Panc1 (cell line): ENCODE measurements at regions not wholly inside any gene's neighbourhood (a gene's known extent, or its start where the extent isn't known, plus 50 kb on each side); places are given as distances from the start of the nearest gene placed in this dataset.

Source experiments
- ATAC-seq: fragments of 200-7000 bp; cut with Tn5 transposase; 2 replicates; pipeline ENCODE4 v1.9.1; 2020; ENCODE audit warnings: mild to moderate bottlenecking, moderate library complexity
- BruUV-seq: library from RNA; stranded (reverse); fragments of 400-500 nt; replicated peaks from 2 replicates; lab custom pipeline; 2021; lab: Mats Ljungman, UMichigan
- CTCF ChIA-PET: fragments of 300-600 bp; sonication (Branson Sonifier 250); formaldehyde crosslinking; loops from one replicate; lab custom pipeline; 2022; ENCODE audit warnings: antibody characterized with exemption; lab: Charles Lee
- POLR2A ChIA-PET: fragments of 300-600 bp; sonication (Branson Sonifier 250); formaldehyde crosslinking; loops from one replicate; lab custom pipeline; 2022; ENCODE audit warnings: antibody characterized with exemption; lab: Charles Lee
- DNase-seq: peaks from one replicate; pipeline ENCODE4 v3.0.0-alpha.2; 2010; ENCODE audit warnings: low read depth, low spot score
- H3K27ac ChIP-seq: 2 replicates; pipeline ENCODE4 v1.5.1; 2011; ENCODE audit warnings: mild to moderate bottlenecking, low read length, inconsistent platforms
- H3K27me3 ChIP-seq: fragments of 200-500 bp; sonication (Bioruptor generic); 2 replicates; pipeline ENCODE4 v1.6.0; 2014; ENCODE audit warnings: low read length, inconsistent platforms; ENCODE audit not compliant: control insufficient read depth, insufficient read depth
- H3K36me3 ChIP-seq: fragments of 200-500 bp; sonication (Bioruptor generic); 2 replicates; pipeline ENCODE4 v1.5.1; 2014; ENCODE audit warnings: inconsistent platforms, mild to moderate bottlenecking, low read length, moderate library complexity; ENCODE audit not compliant: control insufficient read depth, insufficient read depth
- H3K4me1 ChIP-seq: 2 replicates; pipeline ENCODE4 v1.5.1; 2011; ENCODE audit warnings: inconsistent platforms, mild to moderate bottlenecking, low read length, moderate library complexity; ENCODE audit not compliant: control insufficient read depth, insufficient read depth
- H3K4me3 ChIP-seq, 2 experiments: 2 replicates each; pipeline ENCODE4 v1.5.1; 2011 to 2012; ENCODE audit warnings: low read depth in 2 of 2, low read length in 2 of 2, mild to moderate bottlenecking in 2 of 2, inconsistent platforms in 1 of 2, moderate library complexity in 1 of 2
- H3K9me3 ChIP-seq: fragments of 200-500 bp; sonication (Bioruptor generic); 2 replicates; pipeline ENCODE4 v1.5.1; 2014; ENCODE audit warnings: low read depth, mild to moderate bottlenecking, inconsistent platforms, low read length, moderate library complexity; ENCODE audit not compliant: control insufficient read depth, insufficient read depth
- POLR2AphosphoS5 ChIP-seq: IDR thresholded peaks from 2 replicates; pipeline ENCODE4 v1.6.1; 2012; ENCODE audit warnings: mild to moderate bottlenecking, low read depth, low read length, moderate library complexity
- SIN3A ChIP-seq: IDR thresholded peaks from 2 replicates; pipeline ENCODE4 v1.6.1; 2012; ENCODE audit warnings: low read depth, mild to moderate bottlenecking, low read length, moderate library complexity, borderline replicate concordance; ENCODE audit not compliant: insufficient read depth
- TCF7L2 ChIP-seq: IDR thresholded peaks from 2 replicates; pipeline ENCODE4 v1.6.1; 2011; ENCODE audit warnings: mild to moderate bottlenecking, low read depth, low read length, inconsistent platforms
- in situ Hi-C: cut with HindIII; loops from 2 replicates; pipeline ENCODE4 v1.10.0; 2016; ENCODE audit warnings: low sequenced_read_pairs, low pct_unique_long_range_greater_than_20kb
- intact Hi-C: fragments of 100-400 bp; cut with micrococcal nuclease; formaldehyde crosslinking; loops from one replicate; pipeline ENCODE4 v1.10.0; 2022; ENCODE audit not compliant: unreplicated experiment
- TF ChIP-seq, protein P1 (sequence below), 2 experiments: IDR thresholded peaks; 2 replicates each; pipeline ENCODE4 v1.6.1; 2011 to 2012; ENCODE audit warnings: low read depth in 2 of 2, control low read depth in 1 of 2, low read length in 1 of 2, mild to moderate bottlenecking in 1 of 2, moderate library complexity in 1 of 2; ENCODE audit not compliant: insufficient read depth in 1 of 2
- TF ChIP-seq, protein P2 (sequence below): fragments of 450-650 bp; IDR thresholded peaks from 2 replicates; pipeline ENCODE4 v1.5.1; 2017; ENCODE audit warnings: mild to moderate bottlenecking

DNA sequence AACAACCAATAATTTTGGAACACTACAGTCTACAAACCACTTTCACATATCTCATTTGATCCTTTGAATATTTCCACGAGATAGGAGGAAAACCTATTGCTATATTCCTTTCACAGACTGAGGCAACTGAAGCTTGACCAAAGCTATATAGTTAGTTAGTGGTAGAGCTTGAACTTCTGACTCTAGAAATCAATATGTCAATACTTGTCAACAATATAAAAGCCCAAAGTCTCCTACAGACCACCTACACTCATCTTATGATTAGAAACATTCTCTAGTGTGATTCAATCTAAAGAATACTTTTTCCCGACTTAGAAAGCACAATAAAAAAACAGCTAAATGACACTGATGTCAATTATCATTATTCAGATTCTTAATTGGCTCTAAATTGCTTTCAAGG lies 139.4 kb downstream of the RPS29 start:
- in situ Hi-C loops (no loop called here), intact Hi-C loops (no loop called here)
- no peaks in the 10 kb centered on the region for H3K9me3 ChIP-seq
- ATAC-seq, result no peak
- no peak overlapping the region for H3K4me3 ChIP-seq
- DNase-seq, result no peak
- H3K36me3 ChIP-seq, result no peaks in the 10 kb centered on the region
- H3K27ac ChIP-seq, result no peak overlapping the region
- ChIA-PET CTCF (no interaction called here), POLR2A (no interaction called here)
- no peaks in the 10 kb centered on the region for H3K4me1 ChIP-seq
- no TSS peak for BruUV-seq
- H3K27me3 ChIP-seq, result no peaks in the 10 kb centered on the region
- TF ChIP-seq TCF7L2 (no peak), SIN3A (no peak), POLR2AphosphoS5 (no peak)
- TF ChIP-seq, protein P1, sequence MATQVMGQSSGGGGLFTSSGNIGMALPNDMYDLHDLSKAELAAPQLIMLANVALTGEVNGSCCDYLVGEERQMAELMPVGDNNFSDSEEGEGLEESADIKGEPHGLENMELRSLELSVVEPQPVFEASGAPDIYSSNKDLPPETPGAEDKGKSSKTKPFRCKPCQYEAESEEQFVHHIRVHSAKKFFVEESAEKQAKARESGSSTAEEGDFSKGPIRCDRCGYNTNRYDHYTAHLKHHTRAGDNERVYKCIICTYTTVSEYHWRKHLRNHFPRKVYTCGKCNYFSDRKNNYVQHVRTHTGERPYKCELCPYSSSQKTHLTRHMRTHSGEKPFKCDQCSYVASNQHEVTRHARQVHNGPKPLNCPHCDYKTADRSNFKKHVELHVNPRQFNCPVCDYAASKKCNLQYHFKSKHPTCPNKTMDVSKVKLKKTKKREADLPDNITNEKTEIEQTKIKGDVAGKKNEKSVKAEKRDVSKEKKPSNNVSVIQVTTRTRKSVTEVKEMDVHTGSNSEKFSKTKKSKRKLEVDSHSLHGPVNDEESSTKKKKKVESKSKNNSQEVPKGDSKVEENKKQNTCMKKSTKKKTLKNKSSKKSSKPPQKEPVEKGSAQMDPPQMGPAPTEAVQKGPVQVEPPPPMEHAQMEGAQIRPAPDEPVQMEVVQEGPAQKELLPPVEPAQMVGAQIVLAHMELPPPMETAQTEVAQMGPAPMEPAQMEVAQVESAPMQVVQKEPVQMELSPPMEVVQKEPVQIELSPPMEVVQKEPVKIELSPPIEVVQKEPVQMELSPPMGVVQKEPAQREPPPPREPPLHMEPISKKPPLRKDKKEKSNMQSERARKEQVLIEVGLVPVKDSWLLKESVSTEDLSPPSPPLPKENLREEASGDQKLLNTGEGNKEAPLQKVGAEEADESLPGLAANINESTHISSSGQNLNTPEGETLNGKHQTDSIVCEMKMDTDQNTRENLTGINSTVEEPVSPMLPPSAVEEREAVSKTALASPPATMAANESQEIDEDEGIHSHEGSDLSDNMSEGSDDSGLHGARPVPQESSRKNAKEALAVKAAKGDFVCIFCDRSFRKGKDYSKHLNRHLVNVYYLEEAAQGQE (IDR thresholded peaks at IDR 0.05; ENCODE audit: insufficient read depth in 1 of 2, low read depth in 2 of 2, low read length in 1 of 2), result no peak
- TF ChIP-seq, protein P2, sequence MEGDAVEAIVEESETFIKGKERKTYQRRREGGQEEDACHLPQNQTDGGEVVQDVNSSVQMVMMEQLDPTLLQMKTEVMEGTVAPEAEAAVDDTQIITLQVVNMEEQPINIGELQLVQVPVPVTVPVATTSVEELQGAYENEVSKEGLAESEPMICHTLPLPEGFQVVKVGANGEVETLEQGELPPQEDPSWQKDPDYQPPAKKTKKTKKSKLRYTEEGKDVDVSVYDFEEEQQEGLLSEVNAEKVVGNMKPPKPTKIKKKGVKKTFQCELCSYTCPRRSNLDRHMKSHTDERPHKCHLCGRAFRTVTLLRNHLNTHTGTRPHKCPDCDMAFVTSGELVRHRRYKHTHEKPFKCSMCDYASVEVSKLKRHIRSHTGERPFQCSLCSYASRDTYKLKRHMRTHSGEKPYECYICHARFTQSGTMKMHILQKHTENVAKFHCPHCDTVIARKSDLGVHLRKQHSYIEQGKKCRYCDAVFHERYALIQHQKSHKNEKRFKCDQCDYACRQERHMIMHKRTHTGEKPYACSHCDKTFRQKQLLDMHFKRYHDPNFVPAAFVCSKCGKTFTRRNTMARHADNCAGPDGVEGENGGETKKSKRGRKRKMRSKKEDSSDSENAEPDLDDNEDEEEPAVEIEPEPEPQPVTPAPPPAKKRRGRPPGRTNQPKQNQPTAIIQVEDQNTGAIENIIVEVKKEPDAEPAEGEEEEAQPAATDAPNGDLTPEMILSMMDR, result no peak

DNA sequence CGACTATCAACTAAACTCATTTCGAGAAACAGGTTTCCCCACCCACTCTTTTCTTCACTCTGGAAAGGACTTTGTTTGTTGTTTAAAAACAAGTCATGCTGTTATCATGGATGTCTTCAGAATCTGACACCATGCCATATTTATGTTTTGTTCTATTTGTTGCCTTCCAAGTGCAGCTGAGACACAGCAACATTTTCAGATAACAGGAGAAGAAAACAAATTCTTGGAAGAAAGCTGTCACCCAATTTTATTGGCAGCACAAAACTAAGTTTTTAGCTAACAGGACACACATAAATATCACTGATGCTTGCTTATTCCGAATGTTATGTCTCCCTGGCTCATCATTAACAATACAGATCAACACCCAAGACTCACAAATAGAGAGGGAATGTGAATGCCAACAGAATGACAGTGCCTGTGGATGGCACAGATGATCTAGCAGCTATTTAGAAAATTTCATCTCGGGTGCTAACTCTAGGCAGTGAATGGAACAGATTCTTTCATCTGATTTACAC lies 147.9 kb downstream of the RPS29 start:
- no peak for TF ChIP-seq TCF7L2
- TF ChIP-seq, protein P2, result no peak
- TF ChIP-seq POLR2AphosphoS5, result no peak
- TF ChIP-seq, protein P1 (IDR thresholded peaks at IDR 0.05; ENCODE audit: insufficient read depth in 1 of 2, low read depth in 2 of 2, low read length in 1 of 2), result no peak
- TF ChIP-seq SIN3A, result no peak
- Histone ChIP-seq H3K4me3 (no peak overlapping the region), H3K4me1 (no peaks in the 10 kb centered on the region), H3K36me3 (no peaks in the 10 kb centered on the region), H3K9me3 (no peaks in the 10 kb centered on the region), H3K27ac (no peak overlapping the region), H3K27me3 (no peaks in the 10 kb centered on the region)
- ATAC-seq (no peak), DNase-seq (no peak)
- in situ Hi-C loops, result no loop called here
- ChIA-PET CTCF (no interaction called here), POLR2A (no interaction called here)
- intact Hi-C loops, result no loop called here
- no TSS peak for BruUV-seq
